Glomerular visceral epithelial cell (primary cell): ENCODE measurements at regions not wholly inside any gene's neighbourhood (a gene's known extent, or its start where the extent isn't known, plus 50 kb on each side); places are given as distances from the start of the nearest gene placed in this dataset.
"Not testable (repeated sequence)": the region's sequence is repeated elsewhere in the genome, so short reads cannot be mapped to it uniquely, and the experiment has no call there.

Experiments used
- DNase-seq: peaks from one replicate; pipeline ENCODE4 v3.0.0-alpha.2; 2016; ENCODE audit errors: extremely low spot score

GRCh38 chr10:60469147-60469546, 79.5 kb upstream of the ANK3 start:
- DNase-seq = not testable (repeated sequence)

- no peak for DNase-seq
Observed at GRCh38 chr10:60467202-60467546, 77.5 kb upstream of the ANK3 start.

GRCh38 chr10:60466267-60467201, 76.9 kb upstream of the ANK3 start:
- no peak for DNase-seq

- no peak for DNase-seq
Observed at GRCh38 chr10:60465801-60466200, 76.1 kb upstream of the ANK3 start.

GRCh38 chr10:60464659-60465058, 75.0 kb upstream of the ANK3 start:
- DNase-seq = no peak

GRCh38 chr10:60463746-60464145, 74.1 kb upstream of the ANK3 start:
- no peak for DNase-seq

- DNase-seq = no peak
Observed at GRCh38 chr10:60461688-60462087, 72.0 kb upstream of the ANK3 start.

- DNase-seq = no peak
Observed at GRCh38 chr10:60459701-60460457, 70.2 kb upstream of the ANK3 start.

GRCh38 chr10:60456053-60456452, 66.4 kb upstream of the ANK3 start:
- DNase-seq = no peak

GRCh38 chr10:60454336-60454735, 64.7 kb upstream of the ANK3 start:
- DNase-seq = no peak

- DNase-seq = no peak
Observed at GRCh38 chr10:60453036-60453435, 63.4 kb upstream of the ANK3 start.

GRCh38 chr10:60450291-60450690, 60.6 kb upstream of the ANK3 start:
- no peak for DNase-seq

GRCh38 chr10:60448246-60448645, 58.6 kb upstream of the ANK3 start:
- DNase-seq = no peak

GRCh38 chr10:60446851-60447250, 57.2 kb upstream of the ANK3 start:
- peak; percentile 36 for DNase-seq

GRCh38 chr10:60446070-60446833, 56.6 kb upstream of the ANK3 start:
- no peak for DNase-seq

- DNase-seq = peak; percentile 37
Observed at GRCh38 chr10:60444494-60445064, 54.9 kb upstream of the ANK3 start.

GRCh38 chr10:60443346-60443745, 53.7 kb upstream of the ANK3 start:
- no peak for DNase-seq

GRCh38 chr10:60441515-60441914, 51.8 kb upstream of the ANK3 start:
- DNase-seq = peak; percentile 5

- DNase-seq = no peak
Observed at GRCh38 chr10:60439641-60440040, 50.0 kb upstream of the ANK3 start.
